PC-3 (cell line): ENCODE measurements at regions not wholly inside any gene's neighbourhood (a gene's known extent, or its start where the extent isn't known, plus 50 kb on each side); places are given as distances from the start of the nearest gene placed in this dataset.

ENCODE experiments used
- ATAC-seq: fragments of 200-7000 bp; cut with Tn5 transposase; 2 replicates; pipeline ENCODE4 v1.9.1; 2020; ENCODE audit warnings: mild to moderate bottlenecking, moderate library complexity
- BruUV-seq: library from RNA; stranded (reverse); fragments of 400-500 nt; replicated peaks from 2 replicates; lab custom pipeline; 2021; lab: Mats Ljungman, UMichigan
- CTCF ChIA-PET: fragments of 300-600 bp; sonication (Branson Sonifier 250); formaldehyde crosslinking; loops from one replicate; lab custom pipeline; 2022; ENCODE audit warnings: antibody characterized with exemption; lab: Charles Lee
- POLR2A ChIA-PET: fragments of 300-600 bp; sonication (Branson Sonifier 250); formaldehyde crosslinking; loops from one replicate; lab custom pipeline; 2022; ENCODE audit warnings: antibody characterized with exemption; ENCODE audit not compliant: unreplicated experiment; lab: Charles Lee
- DNase-seq: peaks from one replicate; pipeline ENCODE4 v3.0.0-alpha.2; 2015
- H2AFZ ChIP-seq: fragments of 300-600 bp; sonication (generic); 2 replicates; pipeline ENCODE4 v1.6.0; 2016; ENCODE audit warnings: antibody characterized with exemption, low read length
- H3F3A ChIP-seq: fragments of 300-600 bp; sonication (generic); one replicate; pipeline ENCODE4 v1.6.0; 2017; ENCODE audit warnings: antibody characterized with exemption, low read length, control low read depth, mild to moderate bottlenecking; ENCODE audit not compliant: unreplicated experiment
- H3K27ac ChIP-seq: fragments of 300-600 bp; sonication (generic); 2 replicates; pipeline ENCODE4 v1.5.1; 2016; ENCODE audit warnings: mild to moderate bottlenecking, low read length
- H3K27me3 ChIP-seq: fragments of 300-600 bp; sonication (generic); 2 replicates; pipeline ENCODE4 v1.6.1; 2016; ENCODE audit warnings: low read length, mixed read lengths
- H3K36me3 ChIP-seq: fragments of 300-600 bp; sonication (generic); 2 replicates; pipeline ENCODE4 v1.6.1; 2016; ENCODE audit warnings: low read depth, mixed run types, low read length, mixed read lengths
- H3K4me1 ChIP-seq: fragments of 300-600 bp; sonication (generic); 2 replicates; pipeline ENCODE4 v1.5.1; 2016; ENCODE audit warnings: low read length; ENCODE audit not compliant: insufficient read depth
- H3K4me2 ChIP-seq: fragments of 300-600 bp; sonication (generic); 2 replicates; pipeline ENCODE4 v1.6.0; 2016; ENCODE audit warnings: low read length
- H3K4me3 ChIP-seq: fragments of 300-600 bp; sonication (generic); 2 replicates; pipeline ENCODE4 v1.5.1; 2016; ENCODE audit warnings: mild to moderate bottlenecking, low read length, mixed read lengths
- H3K79me2 ChIP-seq: fragments of 300-600 bp; sonication (generic); 2 replicates; pipeline ENCODE4 v1.6.1; 2017; ENCODE audit warnings: low read length, mixed read lengths
- H3K9ac ChIP-seq: fragments of 300-600 bp; sonication (generic); 2 replicates; pipeline ENCODE4 v1.6.0; 2016; ENCODE audit warnings: mild to moderate bottlenecking, low read length
- H3K9me2 ChIP-seq: fragments of 300-600 bp; sonication (generic); replicated peaks from 2 replicates; pipeline ENCODE4 v1.6.1; 2016; ENCODE audit warnings: mixed run types, low read length, mixed read lengths
- H3K9me3 ChIP-seq: fragments of 300-600 bp; sonication (generic); 2 replicates; pipeline ENCODE4 v1.6.1; 2016; ENCODE audit warnings: low read length, mixed read lengths
- H4K20me1 ChIP-seq: fragments of 300-600 bp; sonication (generic); 2 replicates; pipeline ENCODE4 v1.6.1; 2016; ENCODE audit warnings: low read length, mixed read lengths
- CTCF ChIP-seq: fragments of 300-600 bp; sonication (generic); conservative IDR thresholded peaks from 2 replicates; pipeline ENCODE4 v1.5.1; 2017; ENCODE audit warnings: antibody characterized with exemption, low read depth, mild to moderate bottlenecking, low read length
- EZH2 ChIP-seq: fragments of 300-600 bp; sonication (generic); IDR thresholded peaks from one replicate; pipeline ENCODE4 v1.6.1; 2017; ENCODE audit warnings: antibody characterized with exemption, mild to moderate bottlenecking, low read length; ENCODE audit not compliant: unreplicated experiment
- EZH2phosphoT487 ChIP-seq: fragments of 300-600 bp; sonication (generic); IDR thresholded peaks from 2 replicates; pipeline ENCODE4 v1.6.1; 2018; ENCODE audit warnings: mild to moderate bottlenecking, antibody characterized with exemption, low read length, borderline replicate concordance
- intact Hi-C: fragments of 100-400 bp; cut with micrococcal nuclease; formaldehyde crosslinking; loops from 2 replicates; pipeline ENCODE4 v1.9.0; 2023

DNA sequence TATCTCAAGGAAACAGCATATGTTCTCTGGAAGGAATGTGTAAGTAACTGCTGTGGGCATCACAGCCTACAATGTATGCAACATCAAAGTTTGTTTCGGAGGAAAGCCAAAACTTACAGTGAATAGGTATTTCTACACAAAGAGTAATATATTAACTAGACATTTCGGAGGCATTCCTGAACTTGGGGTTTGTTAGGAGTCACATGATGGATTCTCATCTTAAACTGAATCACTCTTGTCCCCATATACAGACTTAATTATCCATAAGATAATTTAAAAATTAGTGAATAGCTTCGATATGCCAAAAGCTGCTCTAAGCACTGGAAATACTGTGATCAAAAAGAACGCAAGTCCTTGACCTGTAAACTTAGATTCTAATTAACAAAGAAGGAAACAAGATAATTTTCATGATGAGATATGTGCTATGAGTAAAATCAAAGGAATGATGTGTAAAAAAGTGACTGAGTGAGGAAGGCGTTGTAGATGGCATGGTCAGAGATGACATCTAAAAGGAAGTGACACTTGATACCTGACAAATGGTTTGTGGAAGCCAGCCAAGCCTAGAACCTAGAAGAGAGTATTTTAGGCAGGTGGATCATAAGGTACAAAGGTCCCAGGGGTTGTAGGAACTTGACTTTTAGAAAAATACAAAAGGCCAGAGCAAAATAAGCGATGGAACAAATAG is 273.1 kb downstream of the MRPL39 start:
- Histone ChIP-seq H4K20me1 (no peaks in the 10 kb centered on the region), H3K27me3 (no peaks in the 10 kb centered on the region), H3K4me2 (no peak overlapping the region), H3K4me3 (no peak overlapping the region), H3K9me3 (no peaks in the 10 kb centered on the region), H3K4me1 (peaks cover 13% of the 10 kb centered on the region), H3K27ac (no peak overlapping the region), H3K36me3 (no peaks in the 10 kb centered on the region), H3F3A (no peaks in the 10 kb centered on the region), H3K79me2 (no peaks in the 10 kb centered on the region), H2AFZ (no peak overlapping the region), H3K9ac (no peak overlapping the region), H3K9me2 (no peaks in the 10 kb centered on the region)
- DNase-seq: peak; percentile 58
- intact Hi-C loops: no loop called here
- ChIA-PET CTCF (no interaction called here), POLR2A (no interaction called here)
- no TSS peak for BruUV-seq
- ATAC-seq: peak; percentile 41; the same call in 1 of the 2 replicates
- TF ChIP-seq EZH2phosphoT487: no peak
- no peak for TF ChIP-seq CTCF
- no peak for TF ChIP-seq EZH2

- TF ChIP-seq EZH2phosphoT487 (no peak), EZH2 (no peak), CTCF (no peak)
- H3K27me3 ChIP-seq: no peaks in the 10 kb centered on the region
- H3F3A ChIP-seq: no peaks in the 10 kb centered on the region
- no peaks in the 10 kb centered on the region for H3K9me3 ChIP-seq
- ChIA-PET POLR2A (no interaction called here), CTCF (no interaction called here)
- no peak overlapping the region for H2AFZ ChIP-seq
- DNase-seq (no peak), ATAC-seq (no peak)
- H3K9me2 ChIP-seq: no peaks in the 10 kb centered on the region
- H4K20me1 ChIP-seq: no peaks in the 10 kb centered on the region
- no TSS peak for BruUV-seq
- no peak overlapping the region for H3K4me2 ChIP-seq
- no peak overlapping the region for H3K27ac ChIP-seq
- intact Hi-C loops: no loop called here
- no peaks in the 10 kb centered on the region for H3K79me2 ChIP-seq
- H3K9ac ChIP-seq: no peak overlapping the region
- peaks cover 34% of the 10 kb centered on the region for H3K4me1 ChIP-seq
- no peak overlapping the region for H3K4me3 ChIP-seq
- H3K36me3 ChIP-seq: no peaks in the 10 kb centered on the region
Observed at GRCh38 chr21:25331286-25331685, 276.0 kb downstream of the MRPL39 start.

- H3K4me1 ChIP-seq: peaks cover 34% of the 10 kb centered on the region
- H3K27me3 ChIP-seq: no peaks in the 10 kb centered on the region
- no peaks in the 10 kb centered on the region for H3K9me3 ChIP-seq
- H3F3A ChIP-seq: no peaks in the 10 kb centered on the region
- no peaks in the 10 kb centered on the region for H4K20me1 ChIP-seq
- H3K4me3 ChIP-seq: no peak overlapping the region
- H3K79me2 ChIP-seq: no peaks in the 10 kb centered on the region
- no peaks in the 10 kb centered on the region for H3K9me2 ChIP-seq
- peak; percentile 25 for DNase-seq
- ChIA-PET POLR2A (interaction anchor here (0.6 kb wide), 1 partner anchor 31 kb away, joined by 3 read pairs; no protein-coding TSS in a partner anchor), CTCF (interaction anchor here (0.7 kb wide), 1 partner anchor 126 kb away, joined by 3 read pairs; no protein-coding TSS in a partner anchor)
- no peak for TF ChIP-seq EZH2
- no peak for TF ChIP-seq EZH2phosphoT487
- no peak for TF ChIP-seq CTCF
- H3K27ac ChIP-seq: no peak overlapping the region
- H2AFZ ChIP-seq: no peak overlapping the region
- H3K4me2 ChIP-seq: no peak overlapping the region
- BruUV-seq: no TSS peak
- H3K36me3 ChIP-seq: no peaks in the 10 kb centered on the region
- H3K9ac ChIP-seq: no peak overlapping the region
- ATAC-seq: no peak
- intact Hi-C loops: no loop called here
Observed at GRCh38 chr21:25330266-25330665, 277.0 kb downstream of the MRPL39 start.
